Stimulated activated effector memory CD8-positive, alpha-beta T cell treated with anti-CD3 and anti-CD28 coated beads, Interleukin-12 subunit alpha, Interleukin-12 subunit beta, amount 100 ng/mL, for 72 hours (primary cell): ENCODE measurements at regions not wholly inside any gene's neighbourhood (a gene's known extent, or its start where the extent isn't known, plus 50 kb on each side); places are given as distances from the start of the nearest gene placed in this dataset.
"Not testable (repeated sequence)": the region's sequence is repeated elsewhere in the genome, so short reads cannot be mapped to it uniquely, and the experiment has no call there.

Source experiments
- ATAC-seq: fragments of 150-1000 bp; cut with Tn5 transposase; 2 replicates; pipeline ENCODE4 v1.10.0; 2021
- DNase-seq, 2 donors: peaks; one replicate each; pipeline ENCODE4 v3.0.0; 2021 to 2022; ENCODE audit warnings: low spot score in 2 of 2
- H3K27ac Mint-ChIP-seq: one replicate; pipeline ENCODE4 v1.8.0; 2022; ENCODE audit warnings: mild to moderate bottlenecking, mixed read lengths
- H3K36me3 Mint-ChIP-seq: one replicate; pipeline ENCODE4 v1.8.0; 2022; ENCODE audit warnings: mild to moderate bottlenecking, mixed read lengths
- H3K4me1 Mint-ChIP-seq: one replicate; pipeline ENCODE4 v1.8.0; 2022; ENCODE audit warnings: mixed read lengths
- H3K4me3 Mint-ChIP-seq: one replicate; pipeline ENCODE4 v1.8.0; 2022; ENCODE audit warnings: mild to moderate bottlenecking, mixed read lengths
- H3K9me3 Mint-ChIP-seq: one replicate; pipeline ENCODE4 v1.8.0; 2022; ENCODE audit warnings: mixed read lengths

- Mint-ChIP-seq H3K27ac (no peak overlapping the region), H3K9me3 (no peaks in the 10 kb centered on the region), H3K36me3 (no peaks in the 10 kb centered on the region), H3K4me3 (no peak overlapping the region), H3K4me1 (no peaks in the 10 kb centered on the region)
- ATAC-seq (no peak), DNase-seq (no peak)
Measured at GRCh38 chr7:112990624-112991023, 96.0 kb downstream of the GPR85 start.

GRCh38 chr7:112989531-112989930 lies 97.1 kb downstream of the GPR85 start:
- H3K4me3 Mint-ChIP-seq: no peak overlapping the region
- H3K36me3 Mint-ChIP-seq: no peaks in the 10 kb centered on the region
- DNase-seq: no peak
- no peak for ATAC-seq
- H3K27ac Mint-ChIP-seq: no peak overlapping the region
- H3K4me1 Mint-ChIP-seq: no peaks in the 10 kb centered on the region
- H3K9me3 Mint-ChIP-seq: no peaks in the 10 kb centered on the region

GRCh38 chr7:112987171-112987570 lies 99.5 kb downstream of the GPR85 start:
- no peak for DNase-seq
- Mint-ChIP-seq H3K36me3 (no peaks in the 10 kb centered on the region), H3K9me3 (no peaks in the 10 kb centered on the region), H3K4me1 (no peaks in the 10 kb centered on the region), H3K27ac (no peak overlapping the region), H3K4me3 (no peak overlapping the region)
- no peak for ATAC-seq

GRCh38 chr7:112986256-112987031 lies 100.2 kb downstream of the GPR85 start:
- Mint-ChIP-seq H3K4me3 (no peak overlapping the region), H3K9me3 (no peaks in the 10 kb centered on the region), H3K4me1 (no peaks in the 10 kb centered on the region), H3K27ac (no peak overlapping the region), H3K36me3 (no peaks in the 10 kb centered on the region)
- DNase-seq (no peak), ATAC-seq (no peak)

GRCh38 chr7:112985377-112985987 lies 101.1 kb downstream of the GPR85 start:
- Mint-ChIP-seq H3K27ac (no peak overlapping the region), H3K36me3 (no peaks in the 10 kb centered on the region), H3K4me1 (no peaks in the 10 kb centered on the region), H3K9me3 (no peaks in the 10 kb centered on the region), H3K4me3 (no peak overlapping the region)
- ATAC-seq: no peak
- no peak for DNase-seq

- H3K36me3 Mint-ChIP-seq: no peaks in the 10 kb centered on the region
- ATAC-seq (no peak), DNase-seq (no peak)
- no peak overlapping the region for H3K27ac Mint-ChIP-seq
- H3K4me1 Mint-ChIP-seq: no peaks in the 10 kb centered on the region
- no peak overlapping the region for H3K4me3 Mint-ChIP-seq
- H3K9me3 Mint-ChIP-seq: no peaks in the 10 kb centered on the region
Measured at GRCh38 chr7:112982441-112983063, 104.1 kb downstream of the GPR85 start.

GRCh38 chr7:112981966-112982365 lies 104.7 kb downstream of the GPR85 start:
- H3K27ac Mint-ChIP-seq: no peak overlapping the region
- no peak overlapping the region for H3K4me3 Mint-ChIP-seq
- H3K9me3 Mint-ChIP-seq: no peaks in the 10 kb centered on the region
- no peaks in the 10 kb centered on the region for H3K36me3 Mint-ChIP-seq
- H3K4me1 Mint-ChIP-seq: no peaks in the 10 kb centered on the region
- DNase-seq (no peak), ATAC-seq (no peak)

GRCh38 chr7:112979055-112979454 lies 107.6 kb downstream of the GPR85 start:
- H3K36me3 Mint-ChIP-seq, ATAC-seq, DNase-seq, H3K4me1 Mint-ChIP-seq, H3K27ac Mint-ChIP-seq, H3K9me3 Mint-ChIP-seq, H3K4me3 Mint-ChIP-seq: not testable (repeated sequence)

- H3K4me3 Mint-ChIP-seq, H3K27ac Mint-ChIP-seq, ATAC-seq, H3K4me1 Mint-ChIP-seq, DNase-seq, H3K9me3 Mint-ChIP-seq, H3K36me3 Mint-ChIP-seq: not testable (repeated sequence)
Measured at GRCh38 chr7:112977244-112977955, 109.2 kb downstream of the GPR85 start.

GRCh38 chr7:112970771-112971170 lies 115.9 kb downstream of the GPR85 start:
- DNase-seq (no peak), ATAC-seq (no peak)
- H3K27ac Mint-ChIP-seq: no peak overlapping the region
- H3K4me3 Mint-ChIP-seq: no peak overlapping the region
- no peaks in the 10 kb centered on the region for H3K4me1 Mint-ChIP-seq
- H3K9me3 Mint-ChIP-seq: no peaks in the 10 kb centered on the region
- H3K36me3 Mint-ChIP-seq: no peaks in the 10 kb centered on the region

GRCh38 chr7:112969946-112970345 lies 116.7 kb downstream of the GPR85 start:
- H3K4me3 Mint-ChIP-seq: no peak overlapping the region
- H3K4me1 Mint-ChIP-seq: no peaks in the 10 kb centered on the region
- no peak for DNase-seq
- no peak overlapping the region for H3K27ac Mint-ChIP-seq
- no peak for ATAC-seq
- no peaks in the 10 kb centered on the region for H3K36me3 Mint-ChIP-seq
- H3K9me3 Mint-ChIP-seq: no peaks in the 10 kb centered on the region

- no peak for ATAC-seq
- Mint-ChIP-seq H3K36me3 (no peaks in the 10 kb centered on the region), H3K9me3 (no peaks in the 10 kb centered on the region), H3K4me3 (no peak overlapping the region), H3K27ac (no peak overlapping the region), H3K4me1 (no peaks in the 10 kb centered on the region)
- no peak for DNase-seq
Measured at GRCh38 chr7:112965506-112965905, 121.1 kb downstream of the GPR85 start.

- no peak for DNase-seq
- Mint-ChIP-seq H3K36me3 (no peaks in the 10 kb centered on the region), H3K4me1 (no peaks in the 10 kb centered on the region), H3K9me3 (no peaks in the 10 kb centered on the region), H3K27ac (no peak overlapping the region), H3K4me3 (no peak overlapping the region)
- ATAC-seq: no peak
Measured at GRCh38 chr7:112963634-112964033, 123.0 kb downstream of the GPR85 start.

- DNase-seq: no peak
- Mint-ChIP-seq H3K9me3 (no peaks in the 10 kb centered on the region), H3K4me1 (no peaks in the 10 kb centered on the region), H3K27ac (no peak overlapping the region), H3K36me3 (no peaks in the 10 kb centered on the region), H3K4me3 (no peak overlapping the region)
- no peak for ATAC-seq
Measured at GRCh38 chr7:112962815-112963214, 123.8 kb downstream of the GPR85 start.

GRCh38 chr7:112959276-112959675 lies 127.4 kb downstream of the GPR85 start:
- Mint-ChIP-seq H3K4me3 (no peak overlapping the region), H3K4me1 (no peaks in the 10 kb centered on the region), H3K36me3 (no peaks in the 10 kb centered on the region), H3K9me3 (no peaks in the 10 kb centered on the region), H3K27ac (no peak overlapping the region)
- ATAC-seq (no peak), DNase-seq (no peak)
